Activated CD4-positive, alpha-beta T cell treated with anti-CD3 and anti-CD28 coated beads, Interleukin-10, Interleukin-2, amounts not matched to agents 100 ng/mL and 50 ng/mL, durations not matched to agents 16 hours and 8 hours (primary cell): ENCODE measurements at regions not wholly inside any gene's neighbourhood (a gene's known extent, or its start where the extent isn't known, plus 50 kb on each side); places are given as distances from the start of the nearest gene placed in this dataset.

Experiments
- DNase-seq: peaks from one replicate; pipeline ENCODE4 v3.0.0-alpha.2; 2020

- DNase-seq = no peak
These were observed 53.3 kb upstream of the NXPH1 start for GRCh38 chr7:8380130-8380529.

GRCh38 chr7:8382004-8382730 is 51.2 kb upstream of the NXPH1 start:
- no peak for DNase-seq
